ENCODE measurements at regions not wholly inside any gene's neighbourhood (a gene's known extent, or its start where the extent isn't known, plus 50 kb on each side); places are given as distances from the start of the nearest gene placed in this dataset.

- TF ChIP-seq NFRKB (IDR thresholded peaks at IDR 0.05) (no peak), HDGF (IDR thresholded peaks at IDR 0.05; ENCODE audit: borderline replicate concordance) (no peak), TARDBP (IDR thresholded peaks at IDR 0.05) (no peak), FOXM1 (IDR thresholded peaks at IDR 0.05; ENCODE audit: borderline replicate concordance) (no peak), FOXK2 (IDR thresholded peaks at IDR 0.05) (no peak), ELF4 (IDR thresholded peaks at IDR 0.05) (no peak)
Measured at GRCh38 chr11:45384016-45384415, 97.9 kb upstream of the SYT13 start.
